GM19395 (cell line): ENCODE measurements at regions not wholly inside any gene's neighbourhood (a gene's known extent, or its start where the extent isn't known, plus 50 kb on each side); places are given as distances from the start of the nearest gene placed in this dataset.
"Not testable (repeated sequence)": the region's sequence is repeated elsewhere in the genome, so short reads cannot be mapped to it uniquely, and the experiment has no call there.

Source experiments
- ATAC-seq: cut with Tn5 transposase; IDR thresholded peaks from one replicate; pipeline ENCODE4 v1.9.1; 2021; ENCODE audit warnings: mild to moderate bottlenecking, moderate library complexity; ENCODE audit not compliant: unreplicated experiment

GRCh38 chr3:74295479-74295878, 319.0 kb downstream of the CNTN3 start:
- no peak for ATAC-seq

- no peak for ATAC-seq
Observed at GRCh38 chr3:74288761-74289160, 325.7 kb downstream of the CNTN3 start.

- ATAC-seq = no peak
Observed at GRCh38 chr3:74287557-74287956, 326.9 kb downstream of the CNTN3 start.

GRCh38 chr3:74282202-74282601, 332.3 kb downstream of the CNTN3 start:
- ATAC-seq = no peak

- ATAC-seq = no peak
Observed at GRCh38 chr3:74281705-74282104, 332.8 kb downstream of the CNTN3 start.

GRCh38 chr3:74273555-74274402, 340.7 kb downstream of the CNTN3 start:
- ATAC-seq = no peak

GRCh38 chr3:74273091-74273490, 341.4 kb downstream of the CNTN3 start:
- ATAC-seq = no peak

- ATAC-seq = no peak
Observed at GRCh38 chr3:74271541-74271940, 342.9 kb downstream of the CNTN3 start.

- no peak for ATAC-seq
Observed at GRCh38 chr3:74269689-74270088, 344.8 kb downstream of the CNTN3 start.

GRCh38 chr3:74268753-74269152, 345.7 kb downstream of the CNTN3 start:
- no peak for ATAC-seq

GRCh38 chr3:74267588-74268184, 346.8 kb downstream of the CNTN3 start:
- ATAC-seq = peak; percentile 79

GRCh38 chr3:74267131-74267530, 347.3 kb downstream of the CNTN3 start:
- ATAC-seq = no peak

- no peak for ATAC-seq
Observed at GRCh38 chr3:74265069-74265468, 349.4 kb downstream of the CNTN3 start.

- ATAC-seq = no peak
Observed at GRCh38 chr3:74263031-74263430, 351.4 kb downstream of the CNTN3 start.

GRCh38 chr3:74233091-74233490, 381.4 kb downstream of the CNTN3 start:
- ATAC-seq = no peak

GRCh38 chr3:74217467-74217866, 397.0 kb downstream of the CNTN3 start:
- no peak for ATAC-seq

GRCh38 chr3:74214286-74214685, 400.2 kb downstream of the CNTN3 start:
- no peak for ATAC-seq

GRCh38 chr3:74210739-74211138, 403.7 kb downstream of the CNTN3 start:
- ATAC-seq = no peak

- ATAC-seq = no peak
Observed at GRCh38 chr3:74200952-74201351, 413.5 kb downstream of the CNTN3 start.

- ATAC-seq = not testable (repeated sequence)
Observed at GRCh38 chr3:74178664-74179063, 435.8 kb downstream of the CNTN3 start.

GRCh38 chr3:74173090-74173489, 441.4 kb downstream of the CNTN3 start:
- ATAC-seq = no peak

- ATAC-seq = no peak
Observed at GRCh38 chr3:74167926-74168325, 446.5 kb downstream of the CNTN3 start.
